SK-N-SH (cell line): ENCODE measurements at regions not wholly inside any gene's neighbourhood (a gene's known extent, or its start where the extent isn't known, plus 50 kb on each side); places are given as distances from the start of the nearest gene placed in this dataset.

Experiments
- CTCF ChIA-PET: fragments of 300-600, 350-600 bp; formaldehyde crosslinking; extraction: SDS; loops from one replicate; lab custom pipeline; 2021; lab: Yijun Ruan, JAX
- POLR2A ChIA-PET: fragments of 350-600 bp; sonication (Branson Sonifier 250); formaldehyde crosslinking; extraction: SDS; loops from one replicate; lab custom pipeline; 2020; ENCODE audit warnings: antibody characterized with exemption, inconsistent platforms; lab: Yijun Ruan, JAX
- DNase-seq: peaks from one replicate; pipeline ENCODE4 v3.0.0; 2012
- H2AFZ ChIP-seq: fragments of 200-600 bp; sonication (generic); 2 replicates; pipeline ENCODE4 v1.8.1; 2016; ENCODE audit warnings: antibody characterized with exemption, mild to moderate bottlenecking, low read depth
- H3F3A ChIP-seq: fragments of 200-600 bp; sonication (generic); replicated peaks from 2 replicates; pipeline ENCODE3; 2016; ENCODE audit warnings: antibody characterized with exemption, mild to moderate bottlenecking; ENCODE audit not compliant: insufficient read depth
- H3K27ac ChIP-seq, 2 experiments: fragments of 200-500 bp in 1 of 2; fragments of 200-600 bp in 1 of 2; sonication (Bioruptor generic) in 1 of 2; sonication (generic), shearing (Covaris generic) in 1 of 2; 2 replicates each; pipeline versions ENCODE4 v1.5.1 to v1.6.1; 2014 to 2016; ENCODE audit warnings: low read depth in 2 of 2, inconsistent platforms in 1 of 2, low read length in 1 of 2, mild to moderate bottlenecking in 1 of 2, mixed read lengths in 1 of 2
- H3K27me3 ChIP-seq: fragments of 200-600 bp; sonication (generic), shearing (Covaris generic); 2 replicates; pipeline ENCODE4 v1.6.1; 2016; ENCODE audit warnings: mixed run types; ENCODE audit not compliant: insufficient read depth
- H3K36me3 ChIP-seq, 2 experiments: fragments of 200-500 bp in 1 of 2; fragments of 200-600 bp in 1 of 2; sonication (Bioruptor generic) in 1 of 2; sonication (generic) in 1 of 2; replicated peaks in 1 of 2; 2 replicates each; pipeline versions ENCODE3 to v1.5.1; 2014 to 2016; ENCODE audit warnings: low read length in 1 of 2, mild to moderate bottlenecking in 1 of 2; ENCODE audit not compliant: insufficient read depth in 2 of 2, control insufficient read depth in 1 of 2
- H3K4me1 ChIP-seq, 2 experiments: fragments of 200-500 bp in 1 of 2; fragments of 200-600 bp in 1 of 2; sonication (Bioruptor generic) in 1 of 2; sonication (generic), shearing (Covaris generic) in 1 of 2; 2 replicates each; pipeline versions ENCODE4 v1.5.1 to v1.6.1; 2014 to 2016; ENCODE audit warnings: low read depth in 1 of 2, low read length in 1 of 2, mixed run types in 1 of 2; ENCODE audit not compliant: insufficient read depth in 2 of 2, control insufficient read depth in 1 of 2
- H3K4me2 ChIP-seq: fragments of 200-600 bp; sonication (generic), shearing (Covaris generic); 2 replicates; pipeline ENCODE4 v1.6.1; 2017; ENCODE audit warnings: mixed run types
- H3K4me3 ChIP-seq, 2 experiments: fragments of 200-500 bp in 1 of 2; fragments of 200-600 bp in 1 of 2; sonication (Bioruptor generic) in 1 of 2; sonication (generic), shearing (Covaris generic) in 1 of 2; 2 replicates each; pipeline versions ENCODE4 v1.5.1 to v1.8.1; 2014 to 2016; ENCODE audit warnings: low read depth in 2 of 2, inconsistent platforms in 1 of 2, low read length in 1 of 2, mild to moderate bottlenecking in 1 of 2, mixed read lengths in 1 of 2, moderate library complexity in 1 of 2
- H3K79me2 ChIP-seq: fragments of 200-600 bp; sonication (generic); 2 replicates; pipeline ENCODE4 v1.8.1; 2017; ENCODE audit warnings: mild to moderate bottlenecking; ENCODE audit not compliant: insufficient read depth
- H3K9ac ChIP-seq: fragments of 200-600 bp; sonication (generic); 2 replicates; pipeline ENCODE4 v1.6.1; 2017; ENCODE audit warnings: mixed run types
- H3K9me2 ChIP-seq: fragments of 200-600 bp; sonication (generic); 2 replicates; pipeline ENCODE4 v1.6.1; 2017; ENCODE audit warnings: mixed run types
- H3K9me3 ChIP-seq: fragments of 200-600 bp; sonication (generic); 2 replicates; pipeline ENCODE4 v1.6.1; 2017; ENCODE audit warnings: mixed run types, mild to moderate bottlenecking, moderate library complexity
- H4K20me1 ChIP-seq: fragments of 200-600 bp; sonication (generic); 2 replicates; pipeline ENCODE4 v1.6.1; 2017; ENCODE audit warnings: mild to moderate bottlenecking, mixed run types; ENCODE audit not compliant: insufficient read depth
- CHD2 ChIP-seq: fragments of 150-350 bp; IDR thresholded peaks from 2 replicates; pipeline ENCODE4 v1.6.1; 2018; ENCODE audit warnings: low read length; ENCODE audit not compliant: partially characterized antibody
- CTCF ChIP-seq: fragments of 200-600 bp; sonication (generic); IDR thresholded peaks from 2 replicates; pipeline ENCODE4 v1.6.1; 2017; ENCODE audit warnings: antibody characterized with exemption, mild to moderate bottlenecking, moderate library complexity
- ELF1 ChIP-seq: IDR thresholded peaks from 2 replicates; pipeline ENCODE4 v1.4.0; 2012
- EP300 ChIP-seq, 2 experiments: IDR thresholded peaks; 2 replicates each; pipeline versions ENCODE4 v1.4.0 to v1.6.1; 2012; ENCODE audit warnings: borderline replicate concordance in 1 of 2, low read depth in 1 of 2, low read length in 1 of 2
- MAX ChIP-seq: IDR thresholded peaks from 2 replicates; pipeline ENCODE4 v1.4.0; 2012; ENCODE audit warnings: low read depth
- MXI1 ChIP-seq: IDR thresholded peaks from 2 replicates; pipeline ENCODE4 v1.6.1; 2012; ENCODE audit warnings: mild to moderate bottlenecking, low read depth, low read length, improper control_type of control experiment
- RXRA ChIP-seq: IDR thresholded peaks from 2 replicates; pipeline ENCODE4 v1.4.0; 2012; ENCODE audit warnings: low read depth, mild to moderate bottlenecking, borderline replicate concordance
- SIN3A ChIP-seq: IDR thresholded peaks from 2 replicates; pipeline ENCODE4 v1.6.1; 2012; ENCODE audit warnings: low read depth, mild to moderate bottlenecking, low read length, moderate library complexity, borderline replicate concordance
- TCF12 ChIP-seq: IDR thresholded peaks from 2 replicates; pipeline ENCODE4 v1.4.0; 2012
- YY1 ChIP-seq: IDR thresholded peaks from 2 replicates; pipeline ENCODE4 v1.4.0; 2012; ENCODE audit warnings: low read depth, mild to moderate bottlenecking
- WGBS: methylation state at CpG from one replicate; pipeline ENCODE4 v1.1.6; 2017; ENCODE audit warnings: low lambda C conversion rate; 5-methylcytosine and 5-hydroxymethylcytosine counted together
- TF ChIP-seq, protein P1 (sequence below): IDR thresholded peaks from 2 replicates; pipeline ENCODE4 v1.4.0; 2012; ENCODE audit warnings: low read depth, borderline replicate concordance

DNA sequence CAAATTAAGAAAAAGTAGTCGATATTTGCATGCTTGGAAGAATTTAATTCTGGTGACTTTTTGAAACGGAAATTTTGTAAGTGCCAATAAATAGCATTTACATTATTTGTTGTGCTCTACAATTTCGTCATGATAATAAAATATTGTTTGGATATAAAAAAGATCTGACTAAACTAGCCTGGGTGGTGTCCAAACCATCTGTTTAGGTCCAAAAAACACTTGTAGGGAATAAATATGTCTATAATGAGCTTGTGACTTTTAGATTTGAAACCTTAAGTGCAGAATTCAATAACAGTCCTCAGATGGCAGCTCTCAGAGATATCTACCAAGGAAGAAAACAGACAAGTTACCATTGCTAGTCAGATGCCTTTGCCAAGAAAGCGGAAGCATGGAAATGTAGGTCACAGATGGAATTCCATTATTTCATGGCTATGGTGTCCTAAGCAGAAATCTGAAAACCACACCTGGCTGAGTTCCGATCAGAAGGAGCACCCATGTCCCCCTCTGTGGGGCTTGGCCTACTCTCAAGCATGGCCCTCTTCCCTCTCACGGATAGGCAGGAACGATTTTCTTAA lies 731.1 kb downstream of the RNF144A start:
- Histone ChIP-seq H3K79me2 (no peaks in the 10 kb centered on the region), H3F3A (no peaks in the 10 kb centered on the region), H3K4me2 (no peak overlapping the region), H3K9me2 (no peaks in the 10 kb centered on the region), H3K9ac (no peak overlapping the region), H2AFZ (no peak overlapping the region), H3K9me3 (no peaks in the 10 kb centered on the region), H4K20me1 (no peaks in the 10 kb centered on the region), H3K36me3 (no peaks in the 10 kb centered on the region), H3K27me3 (no peaks in the 10 kb centered on the region), H3K4me3 (no peak overlapping the region), H3K27ac (no peak overlapping the region), H3K4me1 (peaks cover 0 to 8% of the 10 kb centered on the region in 2 experiments; a peak in 1 of 4 replicates)
- POLR2A ChIA-PET: no interaction called here
- WGBS: 59% methylated on average over 7 of the region's 7 CpGs
- no peak for DNase-seq
- no peak for TF ChIP-seq YY1
- TF ChIP-seq MAX: no peak
- no peak for TF ChIP-seq SIN3A
- CTCF ChIA-PET: interaction anchor here (0.6 kb wide), 1 partner anchor 723 kb away, joined by 3 read pairs; no protein-coding TSS in a partner anchor

GRCh38 chr2:7649461-7650228 lies 732.4 kb downstream of the RNF144A start:
- 54% methylated on average over 6 of the region's 6 CpGs for WGBS
- peaks cover 0 to 8% of the 10 kb centered on the region in 2 experiments; a peak in 1 of 4 replicates for H3K4me1 ChIP-seq
- H2AFZ ChIP-seq: no peak overlapping the region
- H3K9ac ChIP-seq: no peak overlapping the region
- H3K27ac ChIP-seq: no peak overlapping the region
- DNase-seq: no peak
- POLR2A ChIA-PET: no interaction called here
- no peaks in the 10 kb centered on the region for H3K9me3 ChIP-seq
- no peak overlapping the region for H3K4me2 ChIP-seq
- H3K4me3 ChIP-seq: no peak overlapping the region
- H3K79me2 ChIP-seq: no peaks in the 10 kb centered on the region
- H3F3A ChIP-seq: no peaks in the 10 kb centered on the region
- no peaks in the 10 kb centered on the region for H3K36me3 ChIP-seq
- CTCF ChIA-PET: no interaction called here
- TF ChIP-seq MXI1 (no peak), EP300 (IDR thresholded peaks at IDR 0.05; ENCODE audit: borderline replicate concordance in 1 of 2, low read depth in 1 of 2, low read length in 1 of 2) (no peak), CHD2 (no peak), RXRA (no peak), CTCF (no peak), ELF1 (no peak), TCF12 (no peak)
- TF ChIP-seq, protein P1, sequence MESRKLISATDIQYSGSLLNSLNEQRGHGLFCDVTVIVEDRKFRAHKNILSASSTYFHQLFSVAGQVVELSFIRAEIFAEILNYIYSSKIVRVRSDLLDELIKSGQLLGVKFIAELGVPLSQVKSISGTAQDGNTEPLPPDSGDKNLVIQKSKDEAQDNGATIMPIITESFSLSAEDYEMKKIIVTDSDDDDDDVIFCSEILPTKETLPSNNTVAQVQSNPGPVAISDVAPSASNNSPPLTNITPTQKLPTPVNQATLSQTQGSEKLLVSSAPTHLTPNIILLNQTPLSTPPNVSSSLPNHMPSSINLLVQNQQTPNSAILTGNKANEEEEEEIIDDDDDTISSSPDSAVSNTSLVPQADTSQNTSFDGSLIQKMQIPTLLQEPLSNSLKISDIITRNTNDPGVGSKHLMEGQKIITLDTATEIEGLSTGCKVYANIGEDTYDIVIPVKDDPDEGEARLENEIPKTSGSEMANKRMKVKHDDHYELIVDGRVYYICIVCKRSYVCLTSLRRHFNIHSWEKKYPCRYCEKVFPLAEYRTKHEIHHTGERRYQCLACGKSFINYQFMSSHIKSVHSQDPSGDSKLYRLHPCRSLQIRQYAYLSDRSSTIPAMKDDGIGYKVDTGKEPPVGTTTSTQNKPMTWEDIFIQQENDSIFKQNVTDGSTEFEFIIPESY: no peak
- TF ChIP-seq, all 33 proteins: peak for 0
- H3K9me2 ChIP-seq: no peaks in the 10 kb centered on the region
- H3K27me3 ChIP-seq: no peaks in the 10 kb centered on the region
- H4K20me1 ChIP-seq: no peaks in the 10 kb centered on the region
